Femur (tissue), 1 donor: ENCODE measurements at regions not wholly inside any gene's neighbourhood (a gene's known extent, or its start where the extent isn't known, plus 50 kb on each side); places are given as distances from the start of the nearest gene placed in this dataset.

Source experiments
- DNase-seq: peaks from one replicate; pipeline ENCODE4 v3.0.0-alpha.2; 2017

GRCh38 chr16:85991425-85991824 is 92.5 kb downstream of the IRF8 start:
- DNase-seq, result no peak

GRCh38 chr16:85991856-85992255 is 92.9 kb downstream of the IRF8 start:
- DNase-seq, result no peak

GRCh38 chr16:85992359-85992758 is 93.4 kb downstream of the IRF8 start:
- DNase-seq, result no peak

- DNase-seq, result no peak
These were observed 93.8 kb downstream of the IRF8 start for GRCh38 chr16:85992779-85993178.

- DNase-seq, result no peak
These were observed 95.8 kb downstream of the IRF8 start for GRCh38 chr16:85994492-85995490.

- DNase-seq, result no peak
These were observed 96.8 kb downstream of the IRF8 start for GRCh38 chr16:85995541-85996423.

- no peak for DNase-seq
These were observed 97.9 kb downstream of the IRF8 start for GRCh38 chr16:85996843-85997242.

DNA sequence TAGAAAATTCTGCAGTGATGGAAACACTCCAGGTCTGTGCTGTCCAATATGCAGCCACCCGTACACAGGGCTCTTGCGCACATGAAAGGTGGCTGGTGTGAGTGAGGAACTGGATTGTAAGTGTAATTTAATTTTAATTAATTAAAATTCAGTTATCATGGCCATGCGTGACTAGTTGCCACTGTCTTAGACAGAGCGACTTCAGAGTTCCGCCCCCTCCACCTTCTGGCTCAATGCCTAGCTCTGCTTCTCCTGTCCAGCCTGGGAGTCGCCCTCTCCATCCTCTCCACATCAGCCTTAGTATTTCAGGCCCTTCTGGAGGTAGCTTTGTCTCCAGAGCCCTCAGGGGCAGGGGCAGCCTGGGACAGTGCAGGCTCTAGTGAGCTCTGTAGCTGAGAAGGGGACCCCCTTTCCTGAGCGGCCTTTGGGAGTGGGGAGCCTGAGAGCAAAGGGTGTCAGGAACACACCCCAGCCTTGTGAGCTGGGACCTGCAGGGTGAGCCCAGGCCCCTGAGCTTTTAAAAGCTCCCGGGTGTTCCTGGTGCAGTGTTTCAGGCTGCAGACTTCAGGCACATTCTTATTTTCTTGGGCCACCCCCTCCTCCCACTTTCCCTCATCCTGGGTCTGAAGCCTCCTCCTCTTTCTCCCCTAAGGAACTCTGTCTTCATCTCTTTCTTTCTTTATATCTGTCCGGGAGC is 99.4 kb downstream of the IRF8 start:
- DNase-seq, result no peak

DNA sequence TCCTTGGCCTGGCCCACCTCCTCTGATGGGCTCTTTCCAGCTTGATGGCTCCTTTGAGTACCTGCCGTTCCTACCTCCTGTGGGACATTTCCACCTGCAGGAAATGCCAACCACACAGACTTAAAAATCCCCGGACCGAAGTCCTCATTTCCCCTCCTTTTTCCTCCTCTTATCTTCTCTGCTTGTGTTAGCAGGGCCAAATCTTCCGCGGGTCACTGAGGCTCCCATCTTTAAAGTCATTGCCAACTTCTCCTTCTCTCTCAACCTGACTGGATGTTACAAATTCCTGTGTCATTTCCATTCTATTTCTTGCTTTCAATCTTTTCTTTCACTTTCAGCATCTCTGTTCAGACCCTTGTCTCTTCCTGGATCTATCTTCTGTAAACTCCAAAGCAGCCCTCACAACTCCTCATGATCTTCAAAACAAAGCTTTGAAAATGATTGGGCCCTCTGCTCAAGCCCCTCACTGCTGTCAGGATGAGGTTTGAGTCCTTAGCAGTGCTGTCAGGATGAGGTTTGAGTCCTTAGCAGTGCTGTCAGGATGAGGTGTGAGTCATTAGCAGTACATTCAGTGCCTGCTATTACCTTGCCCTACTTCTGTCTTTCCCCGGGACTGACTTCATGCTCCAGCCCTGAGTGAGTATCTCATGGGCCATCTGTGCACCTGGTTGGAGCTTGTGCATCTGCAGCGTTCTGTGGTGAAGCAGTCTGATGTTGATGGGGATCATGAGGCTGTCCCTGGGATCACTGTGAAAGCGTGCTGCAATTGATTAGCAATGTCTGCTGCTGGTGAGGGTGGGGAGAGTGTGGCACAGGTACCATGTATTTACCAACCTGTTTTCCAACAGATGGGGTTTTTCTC is 100.1 kb downstream of the IRF8 start:
- no peak for DNase-seq

DNA sequence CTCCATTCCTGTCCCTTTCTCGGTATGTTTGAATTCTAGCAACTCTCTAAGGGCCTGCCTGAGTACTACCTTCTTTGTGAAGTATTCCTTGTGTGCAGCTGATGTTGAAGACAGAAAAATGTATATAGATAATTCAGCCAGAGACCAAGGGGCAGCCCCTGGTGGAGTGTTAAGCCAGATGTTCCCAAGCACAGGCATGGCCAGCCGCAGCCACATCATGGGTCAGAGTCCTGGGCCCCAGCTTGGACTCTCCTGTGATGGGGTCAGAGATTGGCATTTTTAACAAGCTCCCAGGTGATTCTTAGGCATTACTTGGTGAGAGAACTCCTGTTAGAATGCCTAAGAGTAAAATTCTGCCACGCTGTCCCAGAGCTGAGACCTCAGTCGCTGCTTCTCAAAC is 100.8 kb downstream of the IRF8 start:
- DNase-seq, result no peak

DNA sequence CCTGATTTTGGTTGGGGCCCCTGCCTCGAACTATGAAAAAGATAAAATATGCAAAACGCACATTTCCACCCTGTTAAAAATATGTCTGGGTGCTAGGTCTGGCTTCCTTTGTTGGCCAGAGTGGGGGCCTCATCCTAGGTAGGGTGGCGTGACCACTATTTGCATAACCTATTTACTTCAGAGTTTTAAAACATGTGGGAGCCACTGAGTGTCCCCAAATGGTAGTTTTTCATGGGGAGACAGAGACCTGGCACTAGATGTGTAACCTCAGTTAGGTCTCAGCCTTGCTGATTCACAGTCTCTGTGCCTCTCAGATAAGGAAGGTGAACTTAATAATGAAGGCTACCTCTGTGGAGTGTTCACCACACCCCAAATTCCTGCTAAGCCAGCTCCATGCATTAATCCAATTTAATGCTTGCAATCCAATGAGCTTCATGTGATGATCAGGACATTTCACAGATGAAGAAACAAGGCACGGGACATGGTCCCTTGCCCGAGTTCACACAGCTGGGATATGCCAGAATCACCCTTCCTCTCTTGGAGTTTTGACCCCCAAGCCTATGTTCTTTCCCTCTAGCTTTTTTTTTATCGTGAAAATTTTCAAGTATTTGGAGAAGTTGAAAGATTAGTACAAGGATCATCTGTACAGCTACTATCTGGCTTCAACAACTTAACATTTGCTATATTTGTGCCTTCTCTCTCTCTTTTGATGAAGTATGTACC is 103.4 kb downstream of the IRF8 start:
- peak; percentile 1 for DNase-seq

DNA sequence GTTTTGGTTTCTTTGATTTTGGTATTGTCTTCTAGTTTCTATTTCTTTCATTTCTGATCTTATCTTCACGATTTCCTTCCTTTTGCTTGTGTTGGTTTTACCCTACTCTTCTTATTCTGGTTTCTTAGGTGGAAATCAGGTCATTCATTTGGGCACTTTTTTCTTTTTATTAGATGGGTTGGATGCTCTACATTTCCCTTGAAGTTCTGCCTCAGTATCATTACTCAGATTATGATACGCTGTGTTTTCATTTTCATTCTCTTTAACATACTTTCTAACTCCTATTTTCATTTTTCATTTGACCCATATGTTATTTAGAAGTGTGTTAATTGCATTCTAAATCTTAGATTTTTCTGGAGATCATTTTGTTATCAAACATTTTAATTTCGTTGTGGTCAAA is 108.6 kb downstream of the IRF8 start:
- no peak for DNase-seq

GRCh38 chr16:86010680-86011141 is 111.7 kb downstream of the IRF8 start:
- peak; percentile 7 for DNase-seq

DNA sequence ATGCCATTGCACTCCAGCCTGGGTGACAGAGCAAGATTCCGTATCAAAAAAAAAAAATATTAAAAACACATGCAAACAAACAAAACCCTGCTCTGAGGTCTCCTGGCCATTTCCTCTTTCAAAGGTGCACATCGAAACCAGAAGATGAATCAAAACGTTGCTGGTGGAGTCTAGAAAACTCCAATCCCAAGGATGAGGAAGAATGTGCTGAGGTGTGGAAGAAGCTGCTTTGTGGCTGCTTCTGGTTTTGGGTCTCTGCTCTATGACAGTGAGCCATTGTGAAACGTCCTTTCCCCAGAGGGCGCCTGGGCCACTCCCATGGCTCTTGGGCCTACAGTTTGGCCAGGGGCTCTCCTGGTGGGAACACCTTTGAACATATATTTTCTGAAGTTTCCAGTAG is 112.6 kb downstream of the IRF8 start:
- no peak for DNase-seq

DNA sequence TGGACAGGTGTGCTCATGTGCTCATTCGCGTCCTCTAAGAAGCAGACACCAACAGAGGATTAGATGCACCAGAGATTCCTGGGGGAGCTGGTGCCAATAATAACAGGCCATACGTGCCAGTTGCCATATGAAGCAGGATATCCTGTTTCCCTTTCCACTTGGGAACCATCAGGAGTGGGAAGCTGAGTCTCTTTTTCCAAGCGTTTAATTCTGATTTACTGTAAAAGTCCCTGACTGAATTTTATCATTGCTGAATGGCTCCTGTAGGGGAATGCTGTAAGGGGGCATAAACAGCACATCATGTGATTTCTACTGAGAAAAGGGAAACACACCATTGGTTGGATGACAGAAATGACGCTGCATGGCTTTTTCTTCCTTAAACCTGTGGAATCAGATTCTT is 113.3 kb downstream of the IRF8 start:
- DNase-seq, result no peak

DNA sequence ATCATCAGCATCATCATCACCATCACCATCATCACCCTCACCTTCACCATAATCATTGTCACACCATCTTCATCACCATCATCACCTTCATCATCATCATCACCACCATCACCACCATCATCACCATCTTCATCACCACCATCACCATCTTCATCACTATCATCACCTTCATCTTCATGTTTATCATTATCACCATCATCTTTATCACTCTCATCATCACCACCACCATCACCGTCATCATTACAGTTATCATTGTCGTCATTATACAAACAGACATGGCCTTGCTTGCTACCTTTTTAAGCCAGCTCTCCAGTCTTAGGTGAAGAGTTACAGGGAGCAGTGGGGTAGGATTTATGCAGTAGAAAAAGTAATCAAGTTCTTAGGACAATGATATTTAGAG is 114.9 kb downstream of the IRF8 start:
- DNase-seq, result no peak

GRCh38 chr16:86015606-86016005 is 116.6 kb downstream of the IRF8 start:
- DNase-seq, result no peak

DNA sequence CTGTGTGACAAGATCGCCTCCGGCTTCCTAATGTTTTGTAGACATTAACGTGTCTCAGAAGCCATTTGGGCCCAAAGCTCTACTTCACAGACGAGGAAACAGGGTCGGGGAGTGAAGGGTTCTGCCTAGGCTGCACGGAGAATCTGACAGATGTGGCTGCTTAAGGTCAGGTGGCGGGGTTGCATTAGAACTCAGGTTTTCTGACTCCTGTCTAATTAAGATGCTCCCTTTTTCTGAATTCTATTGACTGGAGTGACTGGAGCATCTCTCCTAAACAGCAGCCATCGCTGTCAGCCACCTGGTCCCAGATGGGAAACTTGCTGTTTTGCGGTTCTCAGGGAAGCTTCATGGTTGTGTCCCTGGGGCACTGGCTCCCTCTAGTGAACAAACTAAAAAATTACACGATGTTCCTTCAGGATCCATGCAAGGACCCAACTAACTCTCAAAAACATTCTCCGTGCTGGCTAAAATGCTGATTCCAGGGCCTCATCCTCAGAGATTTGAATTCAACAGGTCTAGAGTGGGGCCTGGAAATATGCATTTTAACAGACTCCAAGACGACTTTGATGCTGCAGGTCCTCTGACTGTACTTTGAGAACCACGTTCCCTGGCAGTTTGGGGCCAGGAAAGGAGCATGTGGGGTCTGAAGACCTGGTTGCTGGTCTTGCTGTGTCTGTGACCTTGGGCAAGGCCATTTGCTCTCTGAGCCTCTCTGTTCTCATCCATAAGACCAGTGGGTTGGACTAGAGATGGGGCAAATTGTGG is 117.4 kb downstream of the IRF8 start:
- DNase-seq, result peak; percentile 67

GRCh38 chr16:86018071-86018470 is 119.1 kb downstream of the IRF8 start:
- DNase-seq, result no peak

- DNase-seq, result peak; percentile 87
These were observed 119.5 kb downstream of the IRF8 start for GRCh38 chr16:86018487-86018886.
